AG08396 (cell line): ENCODE measurements at regions not wholly inside any gene's neighbourhood (a gene's known extent, or its start where the extent isn't known, plus 50 kb on each side); places are given as distances from the start of the nearest gene placed in this dataset.
"Not testable (repeated sequence)": the region's sequence is repeated elsewhere in the genome, so short reads cannot be mapped to it uniquely, and the experiment has no call there.

ENCODE experiments used
- DNase-seq: peaks from one replicate; pipeline ENCODE4 v3.0.0; 2012; ENCODE audit warnings: low spot score, mixed read lengths

DNA sequence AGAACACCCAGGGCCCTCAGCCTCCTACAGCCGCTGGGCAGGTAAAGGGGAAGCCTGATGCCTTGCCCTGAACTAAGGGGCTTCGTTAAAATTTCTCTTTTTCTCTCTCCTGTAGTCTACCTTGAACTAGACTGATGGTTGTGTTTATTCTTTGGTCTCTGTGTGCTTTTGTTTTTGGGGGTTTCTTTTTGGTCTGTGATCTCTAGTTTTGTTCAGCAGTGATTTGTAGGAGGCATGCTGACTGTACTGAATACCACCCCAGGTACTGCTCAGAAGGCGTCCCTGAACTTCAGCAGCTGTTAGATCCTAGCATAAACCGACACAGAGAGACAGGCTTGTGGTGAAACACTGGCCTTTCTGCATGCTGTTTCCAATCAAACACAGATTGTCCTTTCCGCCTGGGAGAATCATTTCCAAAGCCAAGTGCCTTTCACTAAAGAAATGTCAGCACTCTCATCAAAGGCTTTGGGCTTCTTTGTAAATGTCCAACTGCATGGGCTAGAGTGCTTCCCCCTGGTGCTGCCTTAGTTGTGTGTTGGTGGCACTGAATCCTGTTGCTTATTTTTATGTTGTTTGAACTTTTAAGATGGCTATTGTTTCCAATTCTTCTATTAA is 364.7 kb upstream of the SASH1 start:
- no peak for DNase-seq

DNA sequence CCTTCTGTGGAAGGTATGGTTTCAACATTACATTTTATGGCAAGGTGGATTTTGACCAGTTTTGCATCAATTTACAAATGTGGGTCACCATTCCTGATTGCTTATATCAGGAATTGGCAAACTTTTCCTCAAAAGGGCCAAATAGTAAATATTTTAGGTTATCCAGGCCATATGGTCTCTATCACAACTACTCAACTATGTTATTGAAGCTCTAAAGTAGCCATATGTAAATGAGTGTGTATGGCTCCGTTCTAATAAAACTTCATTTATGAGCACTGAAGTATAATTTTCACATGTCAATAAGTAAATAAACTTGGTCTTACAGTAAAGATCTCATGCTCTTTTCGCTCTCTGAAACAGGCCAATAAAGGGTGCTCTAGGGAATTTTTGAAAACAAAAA is 362.7 kb upstream of the SASH1 start:
- no peak for DNase-seq

DNA sequence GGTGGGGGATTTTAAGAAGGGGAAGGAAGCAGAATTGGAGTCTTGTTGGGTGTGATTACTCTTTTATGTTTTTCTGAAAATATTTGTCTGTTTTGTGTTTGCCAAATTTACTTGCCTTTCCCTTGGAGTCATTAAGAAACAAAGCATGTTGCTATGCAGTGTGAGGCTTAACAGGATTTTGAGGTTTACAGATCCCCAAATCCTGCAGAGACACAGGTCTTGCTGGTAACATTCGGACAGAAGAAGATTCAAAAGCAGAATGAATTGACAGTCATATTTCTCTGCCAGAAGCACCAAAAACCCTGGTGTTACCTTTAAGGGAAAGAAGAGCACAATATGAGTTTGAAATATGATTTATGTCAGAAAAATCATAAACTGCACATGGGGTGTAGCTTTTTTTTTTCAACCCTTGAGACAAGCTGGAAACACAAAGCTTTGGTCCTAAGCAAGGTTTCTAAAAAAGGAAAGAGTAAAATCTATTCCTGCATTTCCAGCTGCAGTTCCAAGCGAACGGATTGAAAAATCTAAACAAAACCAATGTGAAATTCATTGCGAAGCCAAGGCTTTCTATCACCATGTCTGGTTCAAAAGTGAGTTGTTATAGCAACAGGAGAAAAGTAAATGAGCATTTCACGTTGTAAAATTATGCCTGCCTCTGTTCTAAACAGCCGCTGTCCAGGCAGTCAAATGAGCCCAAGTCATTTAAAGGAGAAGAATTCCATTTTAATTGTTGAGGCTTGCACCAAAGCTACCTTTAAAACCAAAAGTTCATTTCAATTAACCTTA is 358.9 kb upstream of the SASH1 start:
- no peak for DNase-seq

DNA sequence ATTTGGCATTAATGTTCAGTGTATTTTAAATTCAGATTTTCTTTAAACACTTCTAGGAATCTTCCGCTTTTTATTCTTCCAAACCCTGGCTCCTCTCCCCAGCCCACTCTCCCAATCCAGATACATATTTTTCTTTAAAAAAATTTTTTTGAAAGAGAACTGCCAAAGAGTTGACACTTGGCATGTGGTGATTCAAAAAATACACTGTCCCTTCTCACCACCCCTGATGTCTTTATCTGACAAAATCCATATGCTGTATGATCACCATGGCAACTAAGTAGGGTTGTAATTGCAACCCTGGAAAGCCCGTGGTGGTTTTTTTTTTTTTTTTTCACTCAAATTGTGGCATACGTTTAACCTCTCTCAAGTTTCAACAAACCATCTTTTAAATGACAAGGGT is 355.8 kb upstream of the SASH1 start:
- DNase-seq = no peak

DNA sequence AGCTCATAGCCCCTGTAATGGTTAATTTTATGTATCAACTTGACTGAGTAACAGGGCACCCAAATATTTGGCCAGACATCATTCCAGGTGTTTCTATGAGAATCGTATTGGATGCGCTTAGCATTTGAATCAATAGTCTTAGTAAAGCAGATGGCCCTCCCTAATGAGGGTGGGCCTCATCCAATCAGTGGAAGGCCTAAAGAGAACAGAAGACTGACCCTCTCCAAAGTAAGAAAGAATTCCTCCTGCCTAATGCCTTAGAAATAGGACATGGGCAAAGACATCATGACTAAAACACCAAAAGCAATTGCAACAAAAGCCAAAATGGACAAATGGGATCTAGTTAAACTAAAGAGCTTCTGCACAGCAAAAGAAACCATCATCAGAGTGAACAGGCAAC is 352.5 kb upstream of the SASH1 start:
- no peak for DNase-seq

DNA sequence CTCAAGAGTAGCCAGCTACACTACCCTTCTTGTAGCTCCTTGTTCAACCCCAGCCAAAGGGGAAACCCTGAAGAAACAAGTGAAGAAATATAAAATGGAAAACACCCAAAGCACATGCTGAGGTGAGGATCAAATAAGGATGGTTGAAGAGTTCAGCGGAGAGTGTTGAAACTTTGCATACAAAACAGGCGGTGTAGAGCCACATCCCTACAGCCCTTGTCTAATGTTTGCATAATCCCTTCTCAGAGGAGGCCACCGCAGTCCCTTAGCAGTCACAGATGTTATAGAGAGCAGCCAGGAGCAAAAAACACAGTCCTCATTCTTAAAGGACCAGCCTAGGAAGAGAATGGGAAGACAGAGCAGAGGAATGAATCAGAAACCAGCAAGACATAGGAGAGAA is 350.7 kb upstream of the SASH1 start:
- DNase-seq = no peak

DNA sequence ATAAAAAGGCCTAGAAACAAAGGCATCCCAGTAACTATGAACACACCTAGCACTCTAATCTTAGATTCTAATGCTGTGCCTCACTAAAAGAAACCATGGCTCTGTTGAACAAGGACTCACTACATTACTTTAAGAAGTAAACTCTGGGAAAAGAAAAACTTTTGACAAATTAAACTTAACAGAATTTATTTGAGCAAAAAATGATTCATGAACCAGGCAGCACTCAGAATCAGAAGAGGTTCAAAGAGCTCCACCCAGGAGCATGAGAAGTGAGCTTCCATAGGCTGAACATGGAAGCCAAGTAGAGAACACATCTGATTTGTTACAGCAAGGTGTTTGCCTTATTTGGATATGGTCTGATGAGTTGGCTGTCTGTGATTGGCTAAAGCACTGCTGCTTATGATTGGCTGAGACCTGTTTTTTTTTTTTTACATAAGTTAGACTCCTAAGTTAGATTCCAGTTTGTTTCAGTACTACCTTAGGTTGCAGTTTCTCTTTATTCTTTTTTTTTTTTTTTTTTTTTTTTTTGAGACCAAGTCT is 343.6 kb upstream of the SASH1 start:
- DNase-seq = no peak

DNA sequence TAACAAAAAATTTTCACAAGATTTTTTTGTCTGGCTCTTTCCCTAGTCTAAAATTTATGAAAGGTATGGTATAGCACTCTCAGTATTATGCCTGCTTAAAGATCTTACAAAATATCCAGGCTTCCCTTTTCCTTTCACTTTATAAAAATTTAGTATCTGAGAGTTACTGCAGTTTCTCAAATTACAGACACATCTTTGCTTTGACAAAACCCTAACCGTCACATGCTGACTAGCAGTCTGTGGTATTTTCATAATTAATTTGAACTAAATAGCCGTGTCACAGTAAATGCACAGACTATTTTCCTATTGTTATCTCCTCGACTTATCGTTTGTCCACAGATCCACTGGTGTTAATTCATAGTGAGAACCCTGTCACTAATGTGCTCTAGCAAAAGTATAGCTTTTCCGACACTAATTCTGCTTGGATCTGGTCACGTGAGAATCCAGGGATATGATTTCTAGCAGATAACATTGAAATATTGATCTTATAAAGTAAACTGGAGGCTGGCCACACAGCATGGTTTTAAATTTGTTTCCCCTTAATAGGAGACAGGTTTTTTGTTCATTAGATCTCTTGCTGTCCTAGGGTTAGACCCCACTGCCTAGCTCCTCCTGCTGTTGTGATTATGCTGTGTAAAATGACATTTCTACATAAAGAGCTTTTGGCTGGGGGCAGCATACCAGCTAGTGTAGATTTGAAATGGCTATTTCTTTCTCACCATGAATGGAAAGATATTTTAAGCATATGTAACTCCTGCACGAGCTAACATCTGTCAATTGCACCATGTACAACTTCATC is 340.6 kb upstream of the SASH1 start:
- no peak for DNase-seq

DNA sequence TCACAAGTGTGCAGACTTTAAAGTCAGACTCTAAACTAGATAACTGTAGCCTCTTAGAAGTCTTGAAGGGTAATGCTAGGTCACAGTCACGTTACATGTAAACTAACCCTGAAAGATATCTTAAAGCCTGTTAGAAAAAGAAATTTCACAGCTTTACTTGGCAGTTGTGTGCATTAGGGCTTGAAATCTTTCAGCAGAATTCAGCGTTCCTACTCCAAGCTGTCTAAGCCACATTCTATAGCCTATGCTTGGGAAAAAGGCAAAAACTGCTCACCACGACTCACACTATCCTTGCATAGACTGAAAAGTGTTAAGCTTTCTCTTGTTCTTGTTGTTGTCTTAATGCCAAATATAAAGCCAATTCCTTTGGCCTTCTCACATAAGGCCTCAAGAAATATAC is 338.0 kb upstream of the SASH1 start:
- no peak for DNase-seq

DNA sequence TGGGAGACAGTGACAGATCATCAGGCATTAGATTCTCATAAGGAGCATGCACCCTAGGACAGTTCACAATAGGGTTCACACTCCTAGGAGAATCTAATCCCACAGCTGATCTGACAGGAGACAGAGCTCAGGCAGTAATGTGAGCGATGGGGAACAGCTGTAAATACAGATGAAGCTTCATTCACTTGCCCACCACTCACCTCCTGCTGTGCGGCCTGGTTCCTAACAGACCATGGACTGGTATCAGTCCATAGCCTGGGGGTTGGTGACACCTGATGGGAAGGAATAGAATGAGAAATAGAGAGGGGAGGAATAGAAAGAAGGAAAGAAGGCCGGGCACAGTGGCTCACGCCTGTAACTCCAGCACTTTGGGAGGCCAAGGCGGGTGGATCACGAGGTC is 336.8 kb upstream of the SASH1 start:
- no peak for DNase-seq

DNA sequence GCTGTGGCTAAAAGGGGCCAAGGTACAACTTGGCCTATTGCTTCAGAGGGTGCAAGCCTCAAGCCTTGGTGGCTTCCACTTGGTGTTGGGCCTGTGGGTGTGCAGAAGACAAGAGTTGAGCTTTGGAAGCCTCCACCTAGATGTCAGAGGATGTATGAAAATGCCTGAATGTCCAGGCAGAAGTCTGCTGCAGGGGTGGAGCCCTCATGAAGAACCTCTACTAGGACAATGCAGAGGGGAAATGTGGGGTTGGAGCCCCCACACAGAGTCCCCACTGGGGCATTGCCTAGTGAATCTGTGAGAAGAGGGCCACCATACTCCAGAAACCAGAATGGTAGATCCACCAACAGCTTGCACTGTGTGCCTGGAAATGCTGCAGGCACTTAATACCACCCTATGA is 332.1 kb upstream of the SASH1 start:
- not testable (repeated sequence) for DNase-seq

DNA sequence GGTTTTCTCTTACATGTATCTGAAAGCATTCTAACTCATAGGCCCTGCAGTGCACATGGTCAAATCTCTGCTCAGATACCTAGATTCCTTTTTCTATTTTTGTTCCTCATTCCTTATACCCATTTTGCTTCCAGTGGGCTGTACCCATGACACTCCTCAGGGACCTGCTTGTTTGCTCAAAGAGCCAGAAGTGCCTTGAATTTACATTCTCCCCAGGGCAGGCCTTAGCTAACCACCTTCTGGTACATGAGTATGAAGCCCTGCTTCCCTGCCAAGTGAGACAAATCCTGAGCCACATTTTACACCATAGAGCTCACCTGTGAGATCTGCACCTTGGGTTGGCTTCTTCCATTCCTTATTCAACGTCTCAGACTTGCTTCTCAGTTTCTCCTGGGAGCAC is 326.6 kb upstream of the SASH1 start:
- no peak for DNase-seq

DNA sequence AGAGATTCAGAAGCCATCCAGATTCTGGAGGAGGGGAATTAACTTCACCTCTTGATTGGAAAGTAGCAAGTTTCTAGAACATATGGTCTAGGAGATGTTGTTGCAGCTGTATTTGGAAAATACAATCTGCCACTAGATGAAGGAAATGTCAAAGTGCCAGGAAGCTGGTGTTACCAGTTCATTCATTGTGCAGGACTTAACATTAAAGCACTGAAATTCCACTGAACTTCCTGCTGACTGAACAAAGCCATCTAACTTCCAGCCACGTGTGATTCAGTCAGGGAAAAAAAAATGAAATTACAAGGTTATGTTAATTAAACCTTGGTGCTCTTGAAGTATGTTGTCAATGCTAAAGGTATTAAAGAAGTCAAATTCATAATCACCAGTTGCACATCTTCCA is 321.5 kb upstream of the SASH1 start:
- DNase-seq = no peak

DNA sequence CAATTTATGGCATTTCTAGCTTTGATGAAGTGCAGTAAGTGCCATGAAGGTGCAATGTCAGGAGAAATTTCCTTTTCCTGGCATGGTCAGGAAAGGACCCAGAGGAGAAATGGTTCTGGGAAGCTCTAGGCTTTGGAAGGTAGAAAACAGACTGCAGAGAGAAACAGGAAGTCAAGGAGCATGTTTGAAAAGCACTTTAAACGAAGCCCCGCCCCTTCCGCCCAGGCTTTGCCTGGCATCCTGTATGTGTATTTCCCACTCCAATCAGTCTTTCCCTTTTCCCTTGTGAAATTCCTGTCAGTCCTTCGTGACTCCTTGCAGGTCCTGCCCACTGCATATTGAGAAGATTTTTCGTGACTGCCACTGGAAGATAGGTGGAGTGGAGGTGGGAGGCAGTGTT is 320.9 kb upstream of the SASH1 start:
- no peak for DNase-seq

DNA sequence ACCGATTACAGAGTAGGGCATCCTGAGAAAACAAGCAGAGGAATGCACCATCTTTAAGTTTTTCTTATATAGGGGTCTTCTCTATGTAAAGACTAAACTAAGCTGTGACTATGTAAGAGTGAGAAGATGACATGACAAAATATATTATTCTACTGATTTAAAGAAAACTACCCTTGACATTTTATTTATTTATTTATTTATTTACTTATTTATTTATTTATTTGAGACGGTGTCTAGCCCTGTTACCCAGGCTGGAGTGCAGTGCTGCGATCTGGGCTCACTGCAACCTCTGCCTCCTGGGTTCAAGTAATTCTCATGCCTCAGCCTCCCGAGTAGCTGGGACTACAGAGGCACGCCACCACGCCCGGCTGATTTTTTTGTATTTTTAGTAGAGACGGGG is 320.4 kb upstream of the SASH1 start:
- DNase-seq = not testable (repeated sequence)

DNA sequence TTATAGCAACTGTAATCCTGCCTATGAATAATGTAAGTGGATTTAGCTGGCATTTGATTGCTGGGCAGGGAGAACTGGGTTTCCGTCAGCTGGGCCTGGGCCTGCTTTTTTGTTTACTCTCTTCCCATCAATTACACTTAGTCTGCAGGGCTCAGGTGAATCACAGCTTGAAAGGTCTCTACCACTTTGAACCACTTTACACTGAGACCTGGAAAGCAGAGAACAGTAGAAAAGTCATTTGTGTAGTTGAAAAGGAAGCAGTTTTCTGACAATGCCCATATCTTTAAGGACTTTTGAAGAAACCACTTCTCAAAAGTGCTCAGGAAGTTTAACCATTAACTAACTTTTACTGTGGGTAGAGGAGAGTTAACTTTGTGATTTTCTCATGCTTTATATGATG is 315.4 kb upstream of the SASH1 start:
- no peak for DNase-seq

DNA sequence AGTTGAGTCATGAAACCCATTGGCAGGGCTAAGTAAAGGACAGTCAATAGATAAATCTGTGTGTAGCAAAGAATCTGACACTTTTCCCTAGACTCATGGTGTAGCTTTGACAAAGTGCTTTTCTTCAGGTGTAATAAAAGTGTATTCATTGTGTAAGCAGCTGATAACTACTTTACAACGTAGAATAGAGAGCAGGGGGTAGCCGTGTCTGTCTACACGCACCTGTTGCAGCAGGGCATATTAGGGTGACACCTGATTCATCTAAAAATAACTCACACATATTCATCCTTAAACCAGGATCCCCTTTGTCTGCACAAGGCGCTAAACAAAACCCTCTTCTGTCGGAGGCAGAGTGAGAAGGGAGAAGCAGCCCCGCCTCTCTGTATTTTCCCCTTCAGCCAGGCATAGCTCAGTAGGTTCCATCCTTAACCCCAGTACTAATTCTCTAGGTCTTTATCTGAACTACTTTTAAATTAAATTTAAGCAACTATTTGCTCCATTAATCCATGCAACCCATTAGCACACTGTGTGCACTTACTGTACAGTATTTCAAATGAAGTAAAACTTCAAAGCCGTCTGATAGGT is 306.7 kb upstream of the SASH1 start:
- DNase-seq = no peak

DNA sequence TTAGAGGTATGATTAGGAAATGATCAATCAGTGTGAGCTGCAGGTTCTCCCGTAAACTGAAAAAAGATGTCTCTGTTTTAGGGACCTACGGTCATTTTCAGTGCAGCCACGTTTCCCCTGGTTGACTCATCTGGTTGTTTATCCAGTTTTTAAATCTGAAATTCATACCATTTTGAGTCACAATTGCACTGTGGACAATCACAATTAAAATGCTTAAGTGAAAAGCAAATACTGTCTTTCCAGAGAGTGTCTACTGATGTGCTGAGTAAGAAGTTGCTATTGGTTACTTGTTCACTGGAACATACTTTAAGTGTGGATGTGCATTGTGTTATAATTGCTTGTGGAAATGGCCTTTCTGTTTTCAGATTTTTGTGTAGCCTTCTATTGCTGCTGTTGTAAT is 305.1 kb upstream of the SASH1 start:
- no peak for DNase-seq

DNA sequence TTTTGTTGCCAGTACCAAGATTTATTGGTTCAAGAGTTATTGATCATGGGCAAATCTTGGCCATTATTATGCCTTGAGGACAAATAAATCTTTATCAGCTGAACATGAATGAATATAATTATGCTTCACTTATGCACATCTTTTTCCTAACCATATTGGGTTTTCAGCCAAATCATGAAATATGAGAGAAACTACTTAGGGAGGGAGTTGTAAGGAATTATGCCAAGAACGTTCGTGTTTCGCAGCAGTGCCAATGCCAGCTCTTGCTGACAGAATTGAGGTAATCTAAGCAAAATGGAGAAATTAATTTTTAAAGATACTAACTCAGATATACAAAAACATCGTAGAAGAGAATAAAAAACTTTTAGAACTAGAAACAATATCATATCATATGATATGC is 301.1 kb upstream of the SASH1 start:
- no peak for DNase-seq

DNA sequence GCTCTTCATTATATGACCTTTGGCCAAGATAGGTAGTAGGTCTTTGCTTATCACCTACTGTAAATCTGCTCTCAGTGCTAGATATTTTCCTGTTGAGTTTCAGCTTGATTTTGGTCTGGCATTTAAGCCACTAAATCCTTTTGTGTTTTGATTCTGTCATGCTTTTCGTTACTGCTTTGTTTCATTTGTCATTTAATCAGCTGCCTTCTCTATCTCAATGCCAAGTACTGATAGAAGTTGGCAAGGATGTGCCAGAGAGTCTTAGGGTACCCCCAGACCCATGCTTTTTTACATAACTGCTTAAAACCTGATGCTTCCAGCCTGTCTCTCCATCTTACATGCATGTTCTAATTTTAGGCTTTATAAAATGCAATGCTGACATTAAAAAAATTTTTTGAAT is 300.1 kb upstream of the SASH1 start:
- DNase-seq = no peak

DNA sequence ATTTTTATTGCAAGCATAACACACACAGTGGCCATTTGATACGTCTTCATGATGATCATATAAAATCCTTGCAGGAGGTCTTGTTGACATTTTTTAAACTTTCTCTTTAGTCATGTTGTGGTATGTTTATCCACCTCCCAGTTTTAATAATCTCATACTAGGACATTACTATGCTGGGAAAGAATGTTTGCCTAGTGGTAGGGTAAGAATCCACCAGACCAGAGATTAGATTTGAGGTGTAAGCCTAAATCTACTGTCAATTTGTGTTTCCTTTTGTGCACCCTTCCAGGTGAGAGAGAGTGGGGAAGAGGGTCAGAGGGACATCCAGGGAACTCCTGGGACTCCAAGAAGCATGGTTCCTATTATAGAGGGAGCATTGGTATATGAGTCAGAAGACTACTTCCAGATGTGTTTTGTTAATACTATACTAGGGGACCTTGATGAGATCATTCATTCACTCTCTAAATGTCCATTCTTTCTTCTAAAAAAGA is 298.3 kb upstream of the SASH1 start:
- DNase-seq = peak; percentile 9

DNA sequence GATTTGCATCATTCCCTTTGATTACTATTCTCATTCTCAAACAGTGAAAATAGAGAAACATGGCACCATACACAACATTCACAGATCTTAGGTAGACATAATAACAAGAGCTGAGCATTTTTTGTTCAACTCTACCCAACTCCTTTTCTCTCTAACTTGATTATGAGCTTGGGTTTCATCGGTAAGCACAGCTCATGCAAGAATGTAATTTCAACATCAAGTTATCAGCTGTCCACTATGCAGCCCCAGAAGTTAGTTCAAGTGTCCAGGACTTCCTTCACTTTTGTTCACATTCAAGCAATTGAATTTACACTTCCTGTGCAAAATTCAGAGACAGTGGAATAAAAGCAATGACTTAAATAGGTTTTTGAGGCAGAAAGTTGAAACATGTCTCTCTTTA is 297.7 kb upstream of the SASH1 start:
- no peak for DNase-seq
